Fibroblast of peridontal ligament (primary cell): ENCODE measurements at regions not wholly inside any gene's neighbourhood (a gene's known extent, or its start where the extent isn't known, plus 50 kb on each side); places are given as distances from the start of the nearest gene placed in this dataset.

Experiments
- DNase-seq: peaks from one replicate; pipeline ENCODE4 v3.0.0-alpha.2; 2010; ENCODE audit errors: extremely low read depth

DNA sequence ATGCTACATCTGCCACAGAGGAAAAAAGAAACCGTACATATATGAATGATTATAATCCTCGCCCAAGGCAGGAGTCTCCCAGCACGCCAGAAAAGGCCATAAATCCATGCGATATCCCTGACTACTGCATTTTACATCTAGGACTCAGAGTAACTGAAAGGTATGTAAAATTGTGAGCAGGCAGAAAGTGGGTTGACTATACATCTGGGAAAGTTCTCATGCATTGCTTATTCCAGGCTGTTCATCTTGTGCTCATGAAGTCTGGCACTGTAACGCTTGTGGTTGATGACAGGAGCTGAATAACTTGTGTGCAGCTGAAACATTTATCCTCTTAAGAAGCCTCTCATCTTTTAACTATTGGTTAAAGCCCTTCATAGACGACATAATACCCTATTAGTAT, 193.4 kb upstream of the STEAP4 start:
- DNase-seq, result no peak

DNA sequence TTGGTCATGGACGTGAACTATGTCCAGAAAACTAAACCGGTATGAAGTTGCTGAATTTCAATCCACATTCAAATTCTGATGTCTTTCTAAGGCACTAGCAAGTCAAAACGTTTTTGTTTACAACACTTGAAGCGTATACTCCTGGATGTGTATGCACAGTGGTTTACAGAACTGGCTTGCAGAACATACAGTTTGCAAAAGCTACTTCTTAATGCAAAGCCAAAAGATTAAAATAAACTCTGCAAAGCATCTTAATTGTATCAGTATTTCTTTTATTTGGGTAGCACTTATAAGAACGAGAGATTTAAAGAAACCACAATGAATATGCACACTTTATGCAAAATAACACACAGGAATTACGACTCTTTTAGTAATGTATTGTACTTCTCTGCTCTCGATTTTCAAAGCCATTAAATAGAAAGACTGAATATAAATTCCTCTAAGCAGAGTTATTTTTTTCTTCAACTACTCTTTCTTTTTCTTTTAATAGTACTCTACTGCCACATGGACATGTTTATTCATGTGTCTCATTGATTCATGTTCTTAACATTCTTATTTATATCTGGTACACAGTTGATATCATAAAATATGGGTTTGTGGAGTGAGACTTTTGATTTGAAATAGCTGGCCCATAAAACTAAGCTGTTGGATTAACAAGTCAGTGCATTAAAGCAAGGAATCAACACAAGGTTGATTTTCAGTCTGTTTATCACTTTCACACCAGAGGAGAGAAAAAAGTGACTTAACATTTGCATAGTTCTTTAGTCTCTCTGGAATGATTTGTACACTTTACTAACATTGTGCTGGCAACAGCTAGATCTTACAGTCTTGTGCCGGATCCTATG, 189.4 kb upstream of the STEAP4 start:
- DNase-seq, result no peak

DNA sequence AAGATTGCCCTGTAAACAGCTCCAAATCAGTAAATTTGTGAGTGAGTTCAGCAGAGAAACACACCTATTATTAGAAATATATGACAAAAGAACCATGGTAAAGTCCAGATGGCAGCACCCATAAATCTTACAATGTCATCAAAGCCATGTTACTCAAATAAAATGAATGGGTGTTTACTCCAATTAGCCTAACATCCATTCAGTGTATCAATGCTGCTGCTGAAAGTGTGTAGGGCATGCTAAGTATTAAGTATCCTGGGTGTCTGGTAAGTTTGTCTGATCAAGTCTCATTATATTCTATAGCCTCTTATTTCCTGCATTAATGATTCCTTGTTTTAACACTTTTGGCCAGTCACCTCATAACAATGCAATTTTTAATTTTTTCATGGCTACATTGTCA, 185.5 kb upstream of the STEAP4 start:
- no peak for DNase-seq

- no peak for DNase-seq
These were observed 184.2 kb upstream of the STEAP4 start for GRCh38 chr7:88490874-88491273.

- no peak for DNase-seq
These were observed 183.5 kb upstream of the STEAP4 start for GRCh38 chr7:88490161-88490560.

GRCh38 chr7:88485821-88486220, 179.1 kb upstream of the STEAP4 start:
- no peak for DNase-seq

DNA sequence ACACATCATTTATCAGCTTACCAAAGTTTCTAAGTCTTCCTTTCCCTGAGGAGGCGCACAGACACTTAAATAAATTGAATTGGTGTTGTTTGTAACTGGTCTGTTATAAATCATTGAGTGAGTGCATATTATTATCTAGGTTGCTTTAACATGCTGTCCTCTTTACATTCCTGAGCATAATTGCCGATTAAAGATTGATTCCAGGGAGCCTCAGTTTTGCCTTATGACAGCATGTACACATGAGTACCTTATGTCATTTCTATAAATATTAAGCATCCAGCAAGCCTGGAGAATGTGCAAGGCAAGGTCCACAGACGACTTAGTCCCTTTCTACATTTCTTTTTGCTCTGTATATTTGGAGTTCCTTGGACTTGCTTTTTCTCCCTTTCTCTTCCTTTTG, 177.9 kb upstream of the STEAP4 start:
- no peak for DNase-seq

DNA sequence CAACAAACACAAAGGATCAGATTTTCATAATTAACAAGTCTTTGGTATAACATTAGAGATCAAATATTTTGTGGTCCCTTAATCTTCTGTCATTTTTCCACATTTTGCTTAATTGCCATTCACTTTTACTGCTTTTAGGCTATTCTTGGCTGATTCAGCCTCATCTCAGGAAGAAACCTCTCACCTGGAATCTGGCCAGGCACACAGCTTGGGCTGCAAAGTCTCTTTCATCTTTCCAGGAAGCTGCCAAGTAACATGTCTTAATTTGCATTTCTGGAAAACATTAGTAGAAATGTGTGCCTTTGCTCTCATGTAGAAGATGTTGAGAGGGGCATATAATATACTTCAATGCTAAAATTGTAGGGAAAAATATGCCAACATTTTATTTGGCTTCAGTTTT, 174.2 kb upstream of the STEAP4 start:
- no peak for DNase-seq

GRCh38 chr7:88480271-88480670, 173.6 kb upstream of the STEAP4 start:
- no peak for DNase-seq

- DNase-seq, result no peak
These were observed 171.3 kb upstream of the STEAP4 start for GRCh38 chr7:88477976-88478375.

DNA sequence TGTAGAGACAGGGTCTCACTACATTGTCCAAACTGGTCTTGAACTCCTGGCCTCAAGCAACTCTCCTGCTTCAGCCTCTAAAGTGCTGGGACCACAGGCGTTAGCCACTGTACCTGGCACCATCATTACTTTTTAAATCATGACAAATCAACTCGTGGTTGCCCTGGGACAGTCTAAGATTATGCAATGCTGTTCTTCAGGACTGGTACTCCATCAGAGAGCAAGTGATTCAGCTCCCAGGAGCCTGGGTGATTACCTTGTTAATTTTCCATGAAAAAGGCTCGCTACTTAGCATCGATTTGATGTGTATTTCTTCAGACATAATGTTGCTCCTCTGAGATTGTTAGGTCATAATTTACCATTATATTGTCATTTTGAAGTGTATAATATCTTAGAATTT, 158.9 kb upstream of the STEAP4 start:
- DNase-seq, result no peak

GRCh38 chr7:88462799-88463198, 156.1 kb upstream of the STEAP4 start:
- DNase-seq, result no peak

GRCh38 chr7:88460650-88461049, 154.0 kb upstream of the STEAP4 start:
- DNase-seq, result no peak

DNA sequence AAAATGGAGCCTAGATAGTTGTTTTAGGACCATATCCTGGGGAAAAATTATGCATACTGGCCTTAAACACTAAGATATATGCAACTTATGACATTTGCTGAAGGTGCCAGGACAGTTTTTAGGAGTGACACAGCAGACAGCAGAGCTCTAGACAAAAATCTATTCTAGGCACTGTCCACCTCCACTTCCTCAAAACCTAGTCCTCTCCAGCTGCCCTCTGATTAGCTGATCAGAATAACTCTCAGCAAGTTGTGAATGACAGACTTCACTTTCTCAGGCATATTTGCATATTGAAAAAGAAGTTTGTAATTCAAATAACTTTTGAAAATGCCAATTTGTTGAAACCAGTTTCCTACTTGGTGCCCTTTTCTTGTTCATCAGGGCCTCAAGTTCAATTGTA, 152.3 kb upstream of the STEAP4 start:
- no peak for DNase-seq

DNA sequence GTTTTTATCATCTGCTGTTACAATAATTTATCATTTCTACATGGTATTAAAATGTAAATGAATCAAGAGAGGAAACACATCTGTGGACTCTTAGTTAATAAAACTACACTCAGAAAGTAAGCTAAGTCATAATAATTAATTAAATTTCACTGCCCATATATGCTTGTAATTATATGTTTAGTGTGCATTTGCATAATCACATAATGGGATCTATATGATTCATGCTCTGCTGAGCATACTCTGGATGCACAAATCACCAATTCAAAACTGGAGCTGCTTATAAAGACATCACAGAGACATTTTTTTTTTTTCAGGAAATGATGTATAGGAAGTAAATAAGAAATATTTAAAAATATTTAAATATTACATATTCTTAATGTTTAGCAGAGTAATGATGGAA, 151.6 kb upstream of the STEAP4 start:
- DNase-seq, result no peak

DNA sequence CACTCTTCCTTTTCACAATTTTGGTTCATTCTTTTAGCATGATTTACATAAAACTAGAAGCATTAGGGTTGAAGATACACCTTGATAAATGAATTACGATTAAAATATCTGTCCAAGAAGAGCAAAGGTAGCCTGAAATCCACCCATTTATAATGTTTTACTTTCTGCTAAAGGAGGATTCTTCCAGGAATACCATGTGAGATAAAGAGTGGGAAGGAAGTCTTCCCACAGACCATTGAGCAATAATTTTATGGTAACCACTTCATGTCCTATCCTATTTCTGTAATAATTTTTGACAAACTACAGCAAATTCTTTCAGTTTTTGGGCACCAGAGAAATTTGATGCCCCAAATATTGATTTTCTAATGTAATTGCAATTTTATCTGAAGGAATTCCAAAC, 150.6 kb upstream of the STEAP4 start:
- no peak for DNase-seq

DNA sequence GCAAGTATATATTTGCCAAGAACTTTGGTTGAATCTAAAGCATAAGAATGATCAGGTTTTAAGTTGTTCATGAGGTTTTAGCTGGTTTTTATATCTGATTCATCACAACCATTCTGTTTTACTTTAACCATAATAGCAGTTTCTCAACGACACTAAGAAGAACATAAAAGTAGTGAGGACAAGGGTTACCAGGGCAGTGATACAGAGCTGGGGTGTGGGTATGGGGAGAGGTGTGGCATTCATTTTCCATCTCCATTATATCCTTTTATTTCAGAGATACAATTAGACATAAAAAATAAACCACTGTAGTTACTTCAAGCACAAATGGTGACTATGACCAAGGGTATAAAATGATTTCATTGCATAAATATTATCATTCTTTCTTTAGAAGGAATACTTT, 149.8 kb upstream of the STEAP4 start:
- DNase-seq, result no peak

DNA sequence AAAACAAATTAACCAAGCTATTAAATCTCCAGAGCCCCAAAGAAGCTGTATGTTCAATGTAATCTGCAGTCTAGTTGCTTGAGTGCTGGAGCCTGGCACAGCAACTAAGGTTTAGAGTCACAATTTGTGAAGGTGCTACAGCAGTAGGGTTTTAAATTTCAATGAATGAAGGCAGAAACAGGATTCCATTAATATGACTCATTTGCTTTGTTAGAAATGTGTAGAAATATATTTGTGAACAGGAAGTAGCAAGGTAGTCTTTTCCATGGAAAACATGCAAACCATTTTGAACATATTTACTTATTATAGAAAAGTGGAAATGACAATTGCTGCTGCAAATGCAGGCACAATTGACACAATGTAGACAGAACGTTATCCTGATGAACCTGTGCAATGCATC, 149.0 kb upstream of the STEAP4 start:
- DNase-seq, result no peak

DNA sequence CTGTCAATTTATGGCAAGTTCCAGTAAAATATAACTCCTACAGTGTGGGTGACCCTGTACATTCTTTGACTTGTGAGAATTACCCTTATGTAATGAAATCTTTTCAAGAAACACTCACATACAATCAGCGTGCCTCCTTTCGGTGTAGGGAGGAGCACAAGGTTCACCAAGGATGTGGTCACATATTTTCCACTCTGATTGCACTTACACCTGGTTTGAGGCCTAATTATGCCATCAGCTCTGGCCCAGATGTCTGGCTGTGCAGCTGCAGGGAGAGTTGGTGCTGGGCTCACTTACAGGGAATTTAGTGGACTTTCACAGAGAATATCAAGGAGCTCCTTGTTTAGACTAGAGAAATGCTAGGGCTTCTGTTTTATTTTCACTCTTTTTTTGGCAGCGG, 146.0 kb upstream of the STEAP4 start:
- DNase-seq, result no peak

- DNase-seq, result no peak
These were observed 144.2 kb upstream of the STEAP4 start for GRCh38 chr7:88450874-88451273.

DNA sequence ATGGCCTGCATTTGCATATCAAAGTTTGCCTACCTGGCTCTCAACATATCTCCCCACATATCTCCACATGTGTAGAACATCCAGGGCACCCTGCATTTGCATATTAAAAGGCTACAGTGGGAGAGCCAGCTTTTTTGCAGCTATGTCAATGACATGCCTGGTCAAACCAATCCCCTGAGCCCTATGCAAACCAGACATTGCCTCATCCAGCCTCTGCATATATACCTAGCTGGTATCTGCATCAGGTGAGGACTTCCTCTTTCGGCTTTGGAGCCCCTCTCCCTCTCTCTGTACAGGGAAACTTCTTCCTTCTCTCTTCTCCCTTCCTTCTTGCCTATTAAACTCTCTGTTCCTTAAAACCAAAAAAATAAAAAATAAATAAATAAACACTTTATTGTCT, 142.7 kb upstream of the STEAP4 start:
- no peak for DNase-seq

GRCh38 chr7:88442413-88442812, 135.7 kb upstream of the STEAP4 start:
- no peak for DNase-seq

- DNase-seq, result no peak
These were observed 130.4 kb upstream of the STEAP4 start for GRCh38 chr7:88437132-88437531.

DNA sequence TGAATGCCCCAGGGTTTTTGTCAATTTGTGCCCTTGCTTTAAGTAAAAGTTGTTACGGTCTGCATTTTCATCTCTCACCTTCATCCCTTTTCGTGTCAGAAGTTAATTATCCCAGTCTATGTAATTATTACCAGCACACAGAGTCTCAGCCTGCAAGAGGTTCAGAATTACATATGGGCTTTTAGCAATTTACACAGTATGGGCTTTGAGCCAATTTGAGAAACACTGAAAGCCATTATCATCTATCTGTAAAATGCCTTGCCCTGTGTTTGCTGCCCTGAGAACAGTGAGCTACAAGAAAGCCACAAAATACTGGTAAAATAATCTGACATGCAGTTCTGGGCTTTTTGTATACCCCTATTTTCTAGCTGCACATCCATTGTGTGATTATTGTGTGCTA, 125.6 kb upstream of the STEAP4 start:
- no peak for DNase-seq
